Inflammatory macrophage (primary cell): ENCODE measurements at regions not wholly inside any gene's neighbourhood (a gene's known extent, or its start where the extent isn't known, plus 50 kb on each side); places are given as distances from the start of the nearest gene placed in this dataset.
"Not testable (repeated sequence)": the region's sequence is repeated elsewhere in the genome, so short reads cannot be mapped to it uniquely, and the experiment has no call there.

ENCODE experiments used
- DNase-seq, 2 donors: peaks; one replicate each; pipeline ENCODE4 v3.0.0-alpha.2; 2020 to 2022

GRCh38 chr14:71753976-71754375, 178.3 kb upstream of the RGS6 start:
- no peak for DNase-seq

DNA sequence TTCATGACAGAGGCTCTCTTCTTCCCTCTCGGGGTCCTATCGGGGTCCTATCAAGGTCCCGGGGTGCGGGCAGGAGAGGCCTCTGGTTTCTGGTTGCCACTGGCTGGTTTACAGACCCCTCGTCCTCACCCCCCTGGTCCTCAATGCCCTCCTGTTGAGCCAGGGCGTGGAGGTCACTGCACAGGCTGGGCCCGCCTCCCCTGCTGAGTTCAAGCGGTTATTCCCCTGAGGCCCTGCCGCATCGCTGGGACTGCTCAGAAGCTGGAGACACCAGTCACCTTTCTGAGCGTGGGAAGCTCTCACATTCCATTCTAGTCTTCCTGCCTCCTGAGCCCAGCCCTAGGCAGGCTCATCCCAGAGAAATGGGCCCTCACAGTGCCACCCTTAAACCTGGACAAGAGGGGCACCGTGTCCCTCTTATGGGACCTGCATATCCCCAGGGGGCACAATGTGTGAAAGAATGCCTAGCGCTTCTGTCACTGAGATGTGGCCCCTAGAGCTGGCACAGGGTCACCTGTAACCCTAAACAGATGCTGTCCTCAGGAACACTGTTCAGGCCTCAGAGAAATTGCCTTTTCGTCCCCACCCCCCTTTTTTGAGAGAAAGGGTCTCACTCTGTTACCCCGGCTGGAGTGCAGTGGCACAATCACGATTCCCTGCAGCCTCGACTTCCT, 177.7 kb upstream of the RGS6 start:
- DNase-seq, result no peak

GRCh38 chr14:71758229-71758951, 173.8 kb upstream of the RGS6 start:
- DNase-seq, result no peak

DNA sequence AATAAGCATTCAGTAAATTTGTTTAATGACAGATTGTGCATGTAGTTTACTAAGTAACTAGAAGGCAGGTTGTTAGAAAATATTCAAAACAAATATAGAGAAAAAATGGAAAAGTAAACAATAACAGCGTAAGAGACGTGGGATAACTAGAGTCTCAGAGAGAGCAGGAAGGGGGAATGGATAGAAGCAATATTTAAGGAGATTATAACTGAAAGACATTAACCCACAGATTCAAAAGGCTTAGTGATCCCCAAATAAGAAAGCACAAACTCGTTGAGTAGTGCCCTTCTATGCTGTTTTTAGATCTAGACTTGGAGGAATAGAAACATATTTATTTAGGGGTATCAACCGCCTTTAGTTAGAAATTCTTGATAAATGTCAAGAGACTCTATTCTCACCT, 169.7 kb upstream of the RGS6 start:
- DNase-seq, result no peak

- DNase-seq, result no peak
These were observed 167.4 kb upstream of the RGS6 start for GRCh38 chr14:71764701-71765382.

GRCh38 chr14:71765505-71765904, 166.7 kb upstream of the RGS6 start:
- no peak for DNase-seq

- DNase-seq, result no peak
These were observed 161.8 kb upstream of the RGS6 start for GRCh38 chr14:71770431-71770830.

DNA sequence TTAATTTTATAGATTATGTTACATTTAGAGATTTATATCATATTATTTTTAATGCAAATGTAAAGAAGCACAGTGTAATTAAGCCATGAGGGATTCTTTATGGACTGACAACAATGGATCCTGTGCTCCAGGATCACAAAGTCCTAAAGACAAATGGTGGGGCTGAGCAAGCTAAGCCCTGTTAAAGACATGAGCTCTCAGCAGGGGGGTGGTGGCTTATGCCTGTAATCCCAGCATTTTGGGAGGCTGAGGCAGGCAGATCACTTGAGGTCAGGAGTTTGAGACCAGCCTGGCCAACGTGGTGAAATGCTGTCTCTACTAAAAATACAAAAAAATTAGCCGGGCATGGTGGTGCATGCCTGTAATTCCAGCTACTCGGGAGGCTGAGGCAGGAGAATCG, 160.8 kb upstream of the RGS6 start:
- not testable (repeated sequence) for DNase-seq

- not testable (repeated sequence) for DNase-seq
These were observed 160.2 kb upstream of the RGS6 start for GRCh38 chr14:71771996-71772395.

DNA sequence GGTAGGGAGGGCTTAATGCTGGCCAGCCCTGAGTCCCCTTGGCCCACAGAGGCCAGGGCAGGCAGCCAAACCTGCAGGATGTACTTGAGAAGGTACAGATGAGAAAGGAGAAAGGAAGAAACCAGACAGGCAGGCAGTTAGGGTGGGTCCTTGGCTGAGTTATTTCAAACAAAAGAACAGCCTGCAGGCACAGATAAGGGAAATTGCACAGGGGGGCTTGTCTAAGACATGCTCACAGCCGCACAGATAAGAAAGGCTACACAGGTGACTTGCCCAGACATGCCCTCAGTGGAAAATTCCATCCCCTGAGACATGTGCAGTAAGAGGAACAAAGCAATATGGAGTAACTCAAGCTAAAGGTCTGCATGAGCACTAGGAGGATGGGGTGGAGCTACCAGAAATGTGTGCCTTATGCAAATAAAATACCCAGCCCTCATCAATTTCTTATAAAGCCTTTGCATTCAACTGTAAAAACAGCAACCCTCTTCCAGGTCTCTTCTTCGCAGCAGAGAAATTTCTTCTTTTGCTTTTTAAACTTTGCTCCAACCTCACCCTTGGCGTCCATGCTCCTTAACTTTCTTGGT, 158.2 kb upstream of the RGS6 start:
- no peak for DNase-seq

DNA sequence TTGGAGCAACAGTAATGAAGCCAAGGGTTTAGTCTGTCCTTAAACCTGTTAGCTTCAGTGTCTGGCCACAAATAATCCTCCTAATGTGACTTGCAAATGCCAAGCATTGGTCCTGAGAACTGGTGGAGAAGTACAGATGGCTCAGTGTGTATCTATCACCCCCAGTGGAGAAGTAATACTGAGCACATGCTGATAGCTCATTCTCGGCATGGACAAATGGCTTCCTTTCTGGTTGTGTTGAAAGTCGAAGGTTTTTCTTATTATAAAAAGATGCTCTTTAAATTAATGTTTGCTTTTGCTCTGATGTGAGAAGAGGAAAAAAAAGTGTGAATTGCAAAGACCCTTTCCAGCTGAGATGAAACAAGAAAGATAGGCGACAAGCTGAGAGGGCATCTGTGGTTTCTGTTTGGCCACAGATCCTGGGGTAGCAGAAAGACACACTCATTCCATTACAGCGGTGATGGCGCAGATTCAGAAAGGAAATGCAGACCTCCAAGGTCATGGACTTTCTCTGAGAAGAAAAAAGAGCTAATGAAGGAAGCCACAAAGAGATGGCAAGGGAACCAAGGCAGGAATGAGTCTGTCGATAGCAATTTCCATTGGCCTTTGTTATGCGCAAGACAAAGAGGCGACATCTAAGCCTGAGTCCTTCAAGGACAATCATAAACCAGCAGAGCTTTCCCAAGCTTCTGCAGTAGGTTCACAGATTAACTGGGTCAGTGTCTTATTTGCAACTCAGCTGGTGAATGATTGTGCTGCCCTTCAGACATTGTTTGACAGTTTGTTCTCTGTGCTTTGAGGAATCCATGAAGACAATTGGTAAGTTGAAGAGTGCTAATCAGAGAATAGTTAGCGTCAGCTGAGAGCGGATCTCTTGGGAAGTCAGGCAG, 155.5 kb upstream of the RGS6 start:
- DNase-seq, result no peak

DNA sequence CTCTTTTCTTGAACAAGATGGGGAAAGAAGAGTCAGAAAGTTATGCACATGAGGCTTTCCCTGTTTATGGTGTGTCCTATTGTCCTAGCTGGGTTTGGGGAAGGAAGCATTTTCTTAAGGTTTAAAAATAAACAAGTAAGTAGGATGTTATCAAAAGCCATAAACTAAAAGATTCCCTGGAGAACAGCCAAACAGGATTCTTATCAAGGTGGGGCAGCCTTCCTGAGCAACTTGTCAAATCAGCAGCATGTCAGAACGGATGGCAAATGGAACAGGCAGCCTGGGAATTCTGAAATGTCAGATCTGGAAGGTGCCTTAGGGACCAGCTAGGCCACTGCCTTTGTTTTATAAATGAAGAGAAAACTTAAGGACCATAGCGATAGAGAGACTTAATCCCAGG, 152.2 kb upstream of the RGS6 start:
- DNase-seq, result no peak

GRCh38 chr14:71780822-71781221, 151.4 kb upstream of the RGS6 start:
- no peak for DNase-seq

DNA sequence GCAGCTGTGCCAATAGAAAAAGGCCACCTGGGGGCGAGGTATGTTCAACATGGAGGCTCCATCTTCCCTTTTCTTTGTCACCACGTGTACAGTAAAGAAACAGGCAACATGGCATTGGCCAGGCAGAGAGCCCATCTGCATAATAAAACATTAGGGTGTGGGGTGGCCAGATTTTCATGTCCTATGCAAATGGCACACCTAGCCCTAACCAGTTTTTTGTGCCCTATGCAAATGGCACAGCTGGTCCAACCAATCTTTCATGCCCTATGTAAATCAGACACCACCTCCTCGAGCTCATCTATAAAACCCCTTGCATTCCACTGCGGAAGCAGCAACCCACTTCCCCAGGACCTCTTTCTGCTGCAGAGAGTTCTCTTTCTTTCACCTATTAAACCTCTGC, 149.1 kb upstream of the RGS6 start:
- no peak for DNase-seq

DNA sequence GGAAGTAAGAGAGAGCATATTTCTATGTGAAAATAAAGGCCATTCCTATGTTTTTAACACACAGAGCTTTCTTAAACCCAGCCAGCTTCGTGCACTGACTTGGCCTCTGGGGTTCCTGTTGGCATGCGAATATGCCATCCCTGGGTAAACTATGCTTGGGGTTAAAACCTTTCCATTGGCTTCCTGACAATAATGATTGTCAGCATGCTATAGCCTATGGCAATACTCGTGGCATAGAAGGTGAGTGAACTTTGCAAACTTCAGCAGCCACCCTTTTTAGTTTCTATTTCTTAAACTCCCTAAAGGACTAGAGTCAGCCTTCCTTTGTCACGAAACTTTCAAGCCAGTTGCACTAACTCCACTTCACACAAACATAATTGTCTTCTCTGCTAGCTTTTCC, 148.4 kb upstream of the RGS6 start:
- no peak for DNase-seq

DNA sequence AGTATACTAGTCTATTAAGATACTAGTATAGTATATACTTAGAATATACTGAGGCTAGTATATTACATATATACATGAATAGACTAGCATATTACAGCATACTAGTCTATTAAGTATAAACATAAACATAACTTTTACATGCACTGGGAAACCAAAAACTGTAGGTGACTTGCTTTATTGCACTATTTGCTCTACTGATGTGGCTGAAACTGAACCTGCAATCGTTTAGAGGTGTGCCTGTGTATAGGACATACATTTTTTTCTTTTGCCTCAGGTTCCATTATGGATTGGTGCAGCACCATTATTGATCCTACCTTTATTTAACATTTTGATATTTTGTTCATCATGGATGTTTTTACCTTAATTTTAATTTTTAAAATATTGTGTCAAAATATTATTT, 143.2 kb upstream of the RGS6 start:
- DNase-seq, result no peak

DNA sequence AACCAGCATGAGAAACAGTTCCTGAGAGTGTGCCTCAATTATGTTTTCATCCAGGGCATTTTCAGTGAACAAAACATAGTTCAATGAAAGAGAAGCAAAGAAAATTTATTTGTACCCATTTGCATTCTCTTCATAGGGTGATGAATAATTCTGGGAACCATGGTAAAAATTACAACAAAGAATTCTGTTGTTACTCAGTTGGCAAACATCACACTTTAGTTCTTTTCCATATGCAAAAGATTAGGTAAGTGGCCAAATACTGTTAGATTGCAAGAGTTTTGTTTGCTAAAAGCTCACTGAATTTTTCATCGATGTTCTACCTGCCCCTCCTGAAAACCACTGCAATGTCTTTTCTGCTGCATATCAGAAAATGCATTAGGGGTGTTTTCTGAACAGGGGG, 132.4 kb upstream of the RGS6 start:
- no peak for DNase-seq

- no peak for DNase-seq
These were observed 131.4 kb upstream of the RGS6 start for GRCh38 chr14:71800878-71801277.

DNA sequence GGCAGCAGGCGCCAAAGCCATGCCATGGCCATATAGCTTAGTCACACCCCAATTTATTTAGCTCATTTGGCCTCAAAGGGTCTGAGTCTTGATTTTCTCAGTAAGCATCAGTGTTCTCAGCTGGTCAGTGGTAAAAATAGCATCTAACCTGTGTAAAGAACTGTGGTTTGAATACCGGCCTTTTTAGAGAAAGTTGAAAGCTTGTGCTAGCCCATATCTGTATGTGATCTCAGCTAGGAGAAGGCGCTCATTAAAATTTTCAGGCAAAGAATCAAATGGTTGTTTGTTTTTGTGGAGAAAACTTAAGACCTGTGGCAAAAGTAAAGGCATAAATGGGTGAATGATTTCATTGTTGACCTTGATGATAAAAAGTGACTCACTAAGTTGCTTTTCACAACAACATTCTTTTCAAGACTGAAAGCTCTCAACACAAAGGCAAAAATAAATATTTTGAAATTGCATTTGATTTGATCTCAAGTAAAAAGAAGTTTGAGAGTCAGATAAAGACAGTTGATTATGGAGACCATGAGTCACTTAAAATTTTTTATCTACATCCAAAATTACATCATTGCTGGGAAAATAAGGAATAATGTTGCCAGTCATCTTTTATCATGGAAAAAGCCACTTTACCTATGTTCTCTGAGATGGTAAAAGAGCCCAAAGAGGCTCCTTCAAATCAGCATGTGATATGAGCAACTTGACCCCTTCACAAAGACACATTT, 128.5 kb upstream of the RGS6 start:
- DNase-seq, result no peak

- DNase-seq, result no peak
These were observed 127.2 kb upstream of the RGS6 start for GRCh38 chr14:71804992-71805391.

DNA sequence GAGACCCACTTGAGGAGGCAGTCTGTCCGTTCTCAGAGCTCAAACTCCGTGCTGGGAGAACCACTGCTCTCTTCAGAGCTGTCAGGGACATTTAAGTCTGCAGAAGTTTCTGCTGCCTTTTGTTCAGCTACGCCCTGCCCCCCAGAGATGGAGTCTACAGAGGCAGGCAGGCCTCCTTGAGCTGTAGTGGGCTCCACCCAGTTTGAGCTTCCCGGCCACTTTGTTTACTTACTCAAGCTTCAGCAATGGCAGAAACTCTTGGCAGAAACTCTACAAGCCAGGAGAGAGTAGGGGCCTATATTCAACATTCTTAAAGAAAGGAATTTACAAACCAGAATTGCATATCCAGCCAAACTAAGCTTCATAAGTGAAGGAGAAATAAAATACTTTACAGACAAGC, 125.2 kb upstream of the RGS6 start:
- not testable (repeated sequence) for DNase-seq

DNA sequence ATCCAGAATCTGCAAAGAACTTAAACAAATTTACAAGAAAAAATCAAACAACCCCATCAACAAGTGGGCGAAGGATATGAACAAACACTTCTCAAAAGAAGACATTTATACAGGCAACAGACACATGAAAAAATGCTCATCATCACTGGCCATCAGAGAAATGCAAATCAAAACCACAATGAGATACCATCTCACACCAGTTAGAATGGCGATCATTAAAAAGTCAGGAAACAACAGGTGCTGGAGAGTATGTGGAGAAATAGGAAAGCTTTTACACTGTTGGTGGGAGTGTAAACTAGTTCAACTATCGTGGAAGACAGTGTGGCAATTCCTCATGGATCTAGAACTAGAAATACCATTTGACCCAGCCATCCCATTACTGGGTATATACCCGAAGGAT, 121.4 kb upstream of the RGS6 start:
- not testable (repeated sequence) for DNase-seq
